ENCODE measurements at regions not wholly inside any gene's neighbourhood (a gene's known extent, or its start where the extent isn't known, plus 50 kb on each side); places are given as distances from the start of the nearest gene placed in this dataset.

GRCh38 chr6:147149826-147150225 lies 54.4 kb upstream of the STXBP5 start:
- no peak for DNase-seq (ENCODE audit: low read depth)
- no peak overlapping the region for H3K4me3 ChIP-seq (ENCODE audit: low read depth, low read length)
- no peak for TF ChIP-seq CTCF (IDR thresholded peaks at IDR 0.05; ENCODE audit: insufficient read depth, low read depth, low read length)

- no peak for TF ChIP-seq CTCF (IDR thresholded peaks at IDR 0.05; ENCODE audit: insufficient read depth, low read depth, low read length)
- H3K4me3 ChIP-seq (ENCODE audit: low read depth, low read length) = no peak overlapping the region
- DNase-seq (ENCODE audit: low read depth) = no peak
These were observed 53.9 kb upstream of the STXBP5 start for GRCh38 chr6:147150293-147150692.

All from fibroblast of villous mesenchyme (primary cell).